Pancreas (tissue), 10 donors: ENCODE measurements at regions not wholly inside any gene's neighbourhood (a gene's known extent, or its start where the extent isn't known, plus 50 kb on each side); places are given as distances from the start of the nearest gene placed in this dataset.

Source experiments
- ATAC-seq, 4 donors: fragments of 200-7000 bp; cut with Tn5 transposase; one replicate each; pipeline versions ENCODE4 v1.8.0 to v1.9.1; 2020; ENCODE audit warnings: mild to moderate bottlenecking in 4 of 4, moderate library complexity in 4 of 4
- DNase-seq, 6 donors: peaks; one replicate each; pipeline ENCODE4 v3.0.0-alpha.2; 2020
- FAIRE-seq: peaks from 2 replicates; lab custom pipeline; 2012; peaks lifted over from hg19 to GRCh38; lab: Jason Lieb, UNC
- H3K27ac ChIP-seq, 4 donors: fragments of 200-600 bp; sonication (generic); 1 replicate in 3 of 4; 2 replicates in 1 of 4; pipeline versions ENCODE4 v1.5.0 to v1.8.0; 2020
- H3K27me3 ChIP-seq, 4 donors: fragments of 200-600 bp; one replicate each; pipeline ENCODE4 v1.8.0; 2021
- H3K36me3 ChIP-seq, 3 donors: fragments of 200-600 bp; sonication (generic) in 1 of 3; one replicate each; pipeline versions ENCODE4 v1.5.0 to v1.8.0; 2020 to 2021
- H3K4me1 ChIP-seq, 3 donors: fragments of 200-600 bp; one replicate each; pipeline ENCODE4 v1.8.0; 2021
- H3K4me3 ChIP-seq, 4 donors: fragments of 200-600 bp; sonication (generic) in 2 of 4; one replicate each; pipeline versions ENCODE4 v1.5.0 to v1.8.0; 2020 to 2021
- H3K9me3 ChIP-seq, 4 donors: fragments of 200-600 bp; one replicate each; pipeline ENCODE4 v1.8.0; 2021
- WGBS, 2 donors: extraction: QIAGEN DNeasy Blood & Tissue Kit; methylation state at CpG; one replicate each; pipeline ENCODE4 v1.1.7; 2013; 5-methylcytosine and 5-hydroxymethylcytosine counted together
- intact Hi-C, 3 donors: fragments of 100-400 bp; cut with DNase I; formaldehyde crosslinking; loops; one replicate each; pipeline versions ENCODE4 v1.11.1 to v1.14.2; 2022
- TF ChIP-seq, protein P1 (sequence below), 4 donors: fragments of 200-600 bp; sonication (generic) in 3 of 4; IDR thresholded peaks; one replicate each; pipeline versions ENCODE4 v1.5.0 to v1.8.0; 2021; ENCODE audit warnings: antibody characterized with exemption in 4 of 4
- donor health status: healthy with polysubstance abuse.
- donor health status: DM: no; HTN: no; CAD: no; lungs with moderate emphysema.
- donor health status: DM: no; HTN: no; CAD: no.
- donor health status: control.
- donor health status: control.
- donor health status: Bipolar disorder and iron deficiency.
- donor health status: DM: yes; HTN: yes; CAD: no.
- donor health status: DM: no; HTN: no; CAD: no.
- donor health status: DM: no; HTN: no; CAD: no.
- donor health status: DM: yes; HTN: yes; CAD: no.

DNA sequence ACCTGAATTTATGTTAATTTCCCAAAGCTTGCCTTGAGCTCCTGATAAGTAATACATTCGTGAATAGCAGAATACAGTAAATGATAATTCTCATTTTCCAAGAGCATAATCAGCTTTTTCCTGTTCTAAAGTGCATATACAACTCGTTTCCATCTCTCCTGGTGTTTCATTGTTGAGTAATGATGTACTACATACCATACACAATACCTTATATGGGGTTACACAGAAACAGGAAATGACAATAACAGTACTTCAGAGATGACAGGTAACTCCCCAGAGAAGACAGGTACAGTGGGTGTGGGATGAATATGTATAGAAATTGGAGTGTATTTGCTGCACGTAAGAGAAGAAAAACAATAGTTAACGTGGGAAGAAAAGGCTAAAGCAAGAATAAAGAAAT, 287.1 kb downstream of the TENT4A start:
- H3K4me3 ChIP-seq, result no peak overlapping the region
- FAIRE-seq (no peak), DNase-seq (no peak), ATAC-seq (no peak)
- intact Hi-C loops, result no loop called here
- no peaks in the 10 kb centered on the region for H3K27me3 ChIP-seq
- no peaks in the 10 kb centered on the region for H3K4me1 ChIP-seq
- 41 to 58% methylated on average over 4 of the region's 4 CpGs for WGBS, 2 donors
- TF ChIP-seq, protein P1, sequence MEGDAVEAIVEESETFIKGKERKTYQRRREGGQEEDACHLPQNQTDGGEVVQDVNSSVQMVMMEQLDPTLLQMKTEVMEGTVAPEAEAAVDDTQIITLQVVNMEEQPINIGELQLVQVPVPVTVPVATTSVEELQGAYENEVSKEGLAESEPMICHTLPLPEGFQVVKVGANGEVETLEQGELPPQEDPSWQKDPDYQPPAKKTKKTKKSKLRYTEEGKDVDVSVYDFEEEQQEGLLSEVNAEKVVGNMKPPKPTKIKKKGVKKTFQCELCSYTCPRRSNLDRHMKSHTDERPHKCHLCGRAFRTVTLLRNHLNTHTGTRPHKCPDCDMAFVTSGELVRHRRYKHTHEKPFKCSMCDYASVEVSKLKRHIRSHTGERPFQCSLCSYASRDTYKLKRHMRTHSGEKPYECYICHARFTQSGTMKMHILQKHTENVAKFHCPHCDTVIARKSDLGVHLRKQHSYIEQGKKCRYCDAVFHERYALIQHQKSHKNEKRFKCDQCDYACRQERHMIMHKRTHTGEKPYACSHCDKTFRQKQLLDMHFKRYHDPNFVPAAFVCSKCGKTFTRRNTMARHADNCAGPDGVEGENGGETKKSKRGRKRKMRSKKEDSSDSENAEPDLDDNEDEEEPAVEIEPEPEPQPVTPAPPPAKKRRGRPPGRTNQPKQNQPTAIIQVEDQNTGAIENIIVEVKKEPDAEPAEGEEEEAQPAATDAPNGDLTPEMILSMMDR (IDR thresholded peaks at IDR 0.05), result no peak
- no peaks in the 10 kb centered on the region for H3K9me3 ChIP-seq
- no peaks in the 10 kb centered on the region for H3K36me3 ChIP-seq
- no peak overlapping the region for H3K27ac ChIP-seq

DNA sequence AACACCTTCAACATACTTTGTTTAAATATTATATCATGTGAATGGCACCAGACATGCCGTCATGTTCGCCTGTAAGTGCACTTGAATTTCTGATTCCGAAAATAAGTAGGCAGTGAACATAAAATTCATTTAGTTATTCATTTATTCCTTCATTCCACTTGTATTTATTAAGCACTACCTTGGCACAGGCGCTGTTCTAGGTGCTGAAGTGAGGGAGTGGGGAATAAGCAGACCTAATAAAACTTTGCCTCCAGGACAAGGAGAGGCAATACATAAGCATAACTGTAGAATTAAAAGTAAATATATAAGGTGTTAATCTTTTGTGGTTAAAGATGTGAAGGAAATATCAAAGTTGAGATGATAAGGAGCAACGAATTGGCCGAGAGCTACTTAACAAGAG, 297.4 kb downstream of the TENT4A start:
- Histone ChIP-seq H3K4me1 (no peaks in the 10 kb centered on the region), H3K27ac (no peak overlapping the region), H3K4me3 (no peak overlapping the region), H3K27me3 (no peaks in the 10 kb centered on the region), H3K9me3 (no peaks in the 10 kb centered on the region), H3K36me3 (no peaks in the 10 kb centered on the region)
- TF ChIP-seq, protein P1 (IDR thresholded peaks at IDR 0.05), result no peak
- intact Hi-C loops, result no loop called here
- FAIRE-seq (no peak), ATAC-seq (no peak), DNase-seq (no peak)
- 49 to 59% methylated on average over 6 of the region's 6 CpGs for WGBS, 2 donors

DNA sequence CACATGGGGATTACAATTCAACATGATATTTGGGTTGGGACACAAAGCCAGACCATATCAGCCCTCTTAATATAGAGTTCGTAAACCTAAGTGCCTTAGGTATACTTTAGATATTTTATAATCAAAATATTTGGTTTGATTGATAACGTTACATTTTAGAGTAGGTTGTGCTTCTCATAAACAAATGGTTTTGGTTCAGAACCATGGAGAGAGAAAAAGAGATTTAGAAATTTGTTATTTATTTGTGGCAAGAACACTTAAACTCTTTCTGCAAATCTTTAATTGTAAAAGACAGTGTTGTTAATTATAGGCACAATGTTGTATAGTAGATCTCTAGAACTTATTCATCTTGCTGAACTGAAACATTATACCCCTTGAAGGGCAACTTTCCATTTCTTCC, 298.8 kb downstream of the TENT4A start:
- H3K9me3 ChIP-seq, result no peaks in the 10 kb centered on the region
- no peak overlapping the region for H3K27ac ChIP-seq
- intact Hi-C loops, result no loop called here
- 54 to 62% methylated on average over 2 of the region's 2 CpGs for WGBS, 2 donors
- H3K4me3 ChIP-seq, result no peak overlapping the region
- TF ChIP-seq, protein P1 (IDR thresholded peaks at IDR 0.05), result no peak
- no peaks in the 10 kb centered on the region for H3K36me3 ChIP-seq
- no peak for ATAC-seq
- no peak for DNase-seq
- FAIRE-seq, result no peak
- H3K27me3 ChIP-seq, result no peaks in the 10 kb centered on the region
- no peaks in the 10 kb centered on the region for H3K4me1 ChIP-seq

DNA sequence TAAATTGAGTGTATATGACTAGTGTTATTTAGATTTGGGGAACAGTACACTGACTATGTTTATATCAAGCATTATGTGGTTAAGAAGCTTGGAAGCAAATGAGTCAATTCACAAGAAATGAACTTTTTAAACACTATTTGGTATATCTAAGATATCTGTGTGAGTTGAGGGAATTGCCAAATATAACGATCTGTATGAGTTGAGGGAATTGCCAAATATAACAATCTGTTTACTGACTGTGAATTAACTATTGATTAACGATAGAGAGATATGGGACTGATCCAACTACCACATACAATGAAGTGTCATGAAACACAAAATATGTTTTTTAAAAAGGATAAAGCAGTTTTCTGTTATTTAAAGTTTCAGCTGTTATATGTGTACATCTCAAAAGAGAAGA, 301.4 kb downstream of the TENT4A start:
- WGBS, 2 donors, result 17 to 18% methylated on average over 2 of the region's 2 CpGs
- DNase-seq (no peak), ATAC-seq (no peak), FAIRE-seq (no peak)
- Histone ChIP-seq H3K36me3 (no peaks in the 10 kb centered on the region), H3K27ac (no peak overlapping the region), H3K27me3 (no peaks in the 10 kb centered on the region), H3K9me3 (no peaks in the 10 kb centered on the region), H3K4me1 (no peaks in the 10 kb centered on the region), H3K4me3 (no peak overlapping the region)
- intact Hi-C loops, result no loop called here
- TF ChIP-seq, protein P1 (IDR thresholded peaks at IDR 0.05), result no peak

DNA sequence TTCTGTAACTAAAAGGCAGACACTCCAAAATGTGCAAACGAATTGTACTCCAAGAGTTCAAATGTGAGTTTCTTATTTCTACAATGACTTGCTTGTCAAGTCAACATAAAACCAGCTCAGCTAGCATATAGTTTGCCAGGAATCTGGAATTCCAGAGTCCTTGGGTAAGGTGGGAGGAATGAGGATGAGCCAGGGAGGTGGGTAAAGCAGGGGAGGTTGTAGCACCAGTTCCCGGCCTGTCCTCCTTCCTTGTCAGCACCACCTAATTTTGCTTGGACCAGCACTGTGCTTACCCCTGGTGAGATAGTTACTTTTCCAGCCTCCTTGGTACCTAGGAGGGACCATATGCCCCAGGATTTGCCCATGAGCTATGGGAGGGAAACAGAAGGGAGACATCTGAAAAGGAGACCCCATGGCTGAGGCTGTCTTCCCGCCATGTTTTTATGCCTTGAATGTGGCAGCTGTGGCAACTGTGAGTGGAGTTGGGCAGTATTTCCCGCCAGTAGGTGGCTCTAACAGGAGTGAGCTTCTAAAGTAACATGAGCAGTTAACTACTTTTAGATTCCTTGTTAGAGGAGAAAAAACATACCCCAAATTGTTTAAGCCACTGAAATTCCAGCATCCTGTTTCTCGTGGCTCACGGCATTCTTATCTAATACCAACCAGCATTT, 302.5 kb downstream of the TENT4A start:
- 69 to 76% methylated on average over 6 of the region's 6 CpGs for WGBS, 2 donors
- no peaks in the 10 kb centered on the region for H3K27me3 ChIP-seq
- DNase-seq (peak in 1 of 6 donors; percentile 12), FAIRE-seq (no peak), ATAC-seq (peak in 1 of 4 donors; percentile 39)
- H3K27ac ChIP-seq, result no peak overlapping the region
- TF ChIP-seq, protein P1 (IDR thresholded peaks at IDR 0.05), result no peak
- H3K4me3 ChIP-seq, result no peak overlapping the region
- H3K36me3 ChIP-seq, result no peaks in the 10 kb centered on the region
- H3K9me3 ChIP-seq, result no peaks in the 10 kb centered on the region
- H3K4me1 ChIP-seq, result no peaks in the 10 kb centered on the region
- intact Hi-C loops, result no loop called here
